Tibial nerve (tissue), 4 donors: ENCODE measurements at regions not wholly inside any gene's neighbourhood (a gene's known extent, or its start where the extent isn't known, plus 50 kb on each side); places are given as distances from the start of the nearest gene placed in this dataset.

Experiments
- DNase-seq, 2 donors: peaks; one replicate each; pipeline ENCODE4 v3.0.0-alpha.2; 2019; ENCODE audit warnings: low spot score in 2 of 2
- H3K27ac ChIP-seq, 4 donors: fragments of 200-600 bp; sonication (generic) in 3 of 4; one replicate each; pipeline ENCODE4 v1.5.1; 2017 to 2019; ENCODE audit warnings: mild to moderate bottlenecking in 1 of 4
- H3K27me3 ChIP-seq, 2 donors: fragments of 200-600 bp; sonication (generic) in 1 of 2; one replicate each; pipeline versions ENCODE4 v1.5.1 to v1.6.0; 2017 to 2019
- H3K36me3 ChIP-seq, 3 donors: fragments of 200-600 bp; sonication (generic); one replicate each; pipeline ENCODE4 v1.5.1; 2018 to 2019
- H3K4me1 ChIP-seq, 4 donors: fragments of 200-600 bp; sonication (generic) in 3 of 4; one replicate each; pipeline ENCODE4 v1.5.1; 2017 to 2019
- H3K4me3 ChIP-seq, 4 donors: fragments of 200-600 bp; sonication (generic) in 3 of 4; one replicate each; pipeline ENCODE4 v1.5.1; 2017 to 2019; ENCODE audit warnings: mild to moderate bottlenecking in 1 of 4, moderate library complexity in 1 of 4
- H3K9me3 ChIP-seq, 4 donors: fragments of 200-600 bp; sonication (generic) in 3 of 4; one replicate each; pipeline ENCODE4 v1.5.1; 2017 to 2019
- CTCF ChIP-seq, 5 experiments: fragments of 200-600 bp in 3 of 5; fragments of 450-650 bp in 2 of 5; sonication (generic) in 3 of 5; IDR thresholded peaks; one replicate each; pipeline ENCODE4 v1.5.1; 2016 to 2019; ENCODE audit warnings: antibody characterized with exemption in 5 of 5, mild to moderate bottlenecking in 3 of 5, moderate library complexity in 2 of 5
- EP300 ChIP-seq, 2 donors: sonication (generic); formaldehyde crosslinking; IDR thresholded peaks; one replicate each; pipeline ENCODE4 v1.6.1; 2017; ENCODE audit warnings: antibody characterized with exemption in 2 of 2, mild to moderate bottlenecking in 1 of 2
- POLR2A ChIP-seq, 2 donors: fragments of 450-650 bp; IDR thresholded peaks; one replicate each; pipeline ENCODE4 v1.6.1; 2017; ENCODE audit warnings: antibody characterized with exemption in 2 of 2, mild to moderate bottlenecking in 2 of 2, moderate library complexity in 2 of 2
- WGBS, 2 donors: methylation state at CpG; one replicate each; pipeline ENCODE4 v1.1.5; 2018; 5-methylcytosine and 5-hydroxymethylcytosine counted together

GRCh38 chr11:13140028-13140870 is 131.1 kb downstream of the RASSF10 start:
- Histone ChIP-seq H3K27me3 (no peaks in the 10 kb centered on the region), H3K27ac (no peak overlapping the region), H3K4me1 (peaks cover 0 to 11% (median 4%) of the 10 kb centered on the region in 4 donors), H3K36me3 (no peaks in the 10 kb centered on the region), H3K9me3 (no peaks in the 10 kb centered on the region), H3K4me3 (no peak overlapping the region)
- no peak for TF ChIP-seq CTCF (IDR thresholded peaks at IDR 0.05)
- TF ChIP-seq EP300 (IDR thresholded peaks at IDR 0.05), result no peak
- TF ChIP-seq POLR2A (IDR thresholded peaks at IDR 0.05), result no peak
- WGBS, 2 donors, result 40 to 51% methylated on average over 7 of the region's 7 CpGs
- no peak for DNase-seq

GRCh38 chr11:13140873-13141655 is 131.9 kb downstream of the RASSF10 start:
- Histone ChIP-seq H3K4me1 (peaks cover 0 to 3% (median under 1%) of the 10 kb centered on the region in 4 donors), H3K27ac (no peak overlapping the region)
- no peak for DNase-seq

GRCh38 chr11:13141731-13142709 is 132.9 kb downstream of the RASSF10 start:
- no peak for DNase-seq
- Histone ChIP-seq H3K27ac (no peak overlapping the region), H3K27me3 (no peaks in the 10 kb centered on the region), H3K4me3 (no peak overlapping the region), H3K9me3 (no peaks in the 10 kb centered on the region), H3K36me3 (no peaks in the 10 kb centered on the region), H3K4me1 (no peaks in the 10 kb centered on the region)
- WGBS, 2 donors, result 72 to 87% methylated on average over 27 of the region's 27 CpGs
- TF ChIP-seq EP300 (IDR thresholded peaks at IDR 0.05) (no peak), POLR2A (IDR thresholded peaks at IDR 0.05) (no peak), CTCF (IDR thresholded peaks at IDR 0.05) (no peak)

More at GRCh38 chr11:13140873-13141655, 131.9 kb downstream of the RASSF10 start:
- 83 to 88% methylated on average over 10 of the region's 10 CpGs for WGBS, 2 donors
- TF ChIP-seq CTCF (IDR thresholded peaks at IDR 0.05) (no peak), EP300 (IDR thresholded peaks at IDR 0.05) (no peak), POLR2A (IDR thresholded peaks at IDR 0.05) (no peak)
- Histone ChIP-seq H3K4me3 (no peak overlapping the region), H3K27me3 (no peaks in the 10 kb centered on the region), H3K9me3 (no peaks in the 10 kb centered on the region), H3K36me3 (no peaks in the 10 kb centered on the region)

GRCh38 chr11:13143486-13144297 is 133.9 kb upstream of the BMAL1 start:
- DNase-seq, result no peak
- WGBS, 2 donors, result 84 to 93% methylated on average over 1 of the region's 1 CpG
- Histone ChIP-seq H3K9me3 (no peaks in the 10 kb centered on the region), H3K36me3 (no peaks in the 10 kb centered on the region), H3K27ac (no peak overlapping the region), H3K4me3 (no peak overlapping the region), H3K4me1 (no peaks in the 10 kb centered on the region), H3K27me3 (no peaks in the 10 kb centered on the region)
- no peak for TF ChIP-seq POLR2A (IDR thresholded peaks at IDR 0.05)
- TF ChIP-seq EP300 (IDR thresholded peaks at IDR 0.05), result no peak
- TF ChIP-seq CTCF (IDR thresholded peaks at IDR 0.05), result no peak
